ENCODE measurements at regions not wholly inside any gene's neighbourhood (a gene's known extent, or its start where the extent isn't known, plus 50 kb on each side); places are given as distances from the start of the nearest gene placed in this dataset.
"Not testable (repeated sequence)": the region's sequence is repeated elsewhere in the genome, so short reads cannot be mapped to it uniquely, and the experiment has no call there.

DNA sequence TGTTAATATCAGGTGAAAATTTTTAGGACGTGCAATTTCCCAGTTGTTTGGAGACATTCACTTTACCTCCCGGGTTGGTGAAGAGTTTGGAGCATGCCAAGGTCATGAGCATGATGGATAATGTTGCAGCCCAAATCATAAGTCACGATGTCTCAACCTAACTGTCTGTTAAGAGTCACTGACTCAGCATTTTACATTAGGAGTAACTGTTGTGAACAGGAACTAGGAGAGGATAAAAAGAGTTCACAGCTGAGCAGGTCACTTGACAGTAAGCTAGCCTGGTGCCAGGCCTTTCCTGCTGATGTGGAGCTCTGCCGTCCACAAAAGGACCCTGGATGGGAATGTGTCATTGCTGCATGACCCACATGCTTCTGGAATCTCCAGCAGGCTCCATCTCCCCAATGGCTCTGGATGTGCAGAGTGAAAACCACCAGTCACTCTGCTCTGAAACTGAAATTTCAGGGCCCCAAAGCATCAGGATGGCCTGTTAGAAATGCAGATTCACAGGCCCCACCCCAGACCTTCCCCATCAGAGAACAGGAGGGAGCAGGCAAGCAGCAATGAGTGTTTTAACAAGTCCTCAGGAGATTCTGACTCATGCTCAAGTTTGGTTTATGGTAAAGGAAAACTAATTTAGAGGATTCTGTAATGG lies 371.6 kb upstream of the MAF start:
- DNase-seq: no peak

DNA sequence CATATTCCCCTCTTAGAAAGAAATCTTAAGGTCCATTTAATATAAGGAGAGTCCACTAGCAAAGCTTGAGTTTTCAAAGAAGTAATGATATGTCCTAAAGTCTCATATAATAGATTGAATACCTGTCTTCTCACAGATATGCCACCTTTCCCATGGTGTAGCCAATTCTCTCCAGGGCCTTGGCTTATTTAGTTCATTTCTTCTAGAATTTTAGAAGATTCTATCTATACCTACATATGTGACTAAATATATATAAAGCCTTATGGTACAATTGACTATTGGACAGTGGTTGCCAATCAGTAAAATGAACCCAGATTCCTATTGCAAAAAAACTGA lies 370.7 kb upstream of the MAF start:
- no peak for DNase-seq

DNA sequence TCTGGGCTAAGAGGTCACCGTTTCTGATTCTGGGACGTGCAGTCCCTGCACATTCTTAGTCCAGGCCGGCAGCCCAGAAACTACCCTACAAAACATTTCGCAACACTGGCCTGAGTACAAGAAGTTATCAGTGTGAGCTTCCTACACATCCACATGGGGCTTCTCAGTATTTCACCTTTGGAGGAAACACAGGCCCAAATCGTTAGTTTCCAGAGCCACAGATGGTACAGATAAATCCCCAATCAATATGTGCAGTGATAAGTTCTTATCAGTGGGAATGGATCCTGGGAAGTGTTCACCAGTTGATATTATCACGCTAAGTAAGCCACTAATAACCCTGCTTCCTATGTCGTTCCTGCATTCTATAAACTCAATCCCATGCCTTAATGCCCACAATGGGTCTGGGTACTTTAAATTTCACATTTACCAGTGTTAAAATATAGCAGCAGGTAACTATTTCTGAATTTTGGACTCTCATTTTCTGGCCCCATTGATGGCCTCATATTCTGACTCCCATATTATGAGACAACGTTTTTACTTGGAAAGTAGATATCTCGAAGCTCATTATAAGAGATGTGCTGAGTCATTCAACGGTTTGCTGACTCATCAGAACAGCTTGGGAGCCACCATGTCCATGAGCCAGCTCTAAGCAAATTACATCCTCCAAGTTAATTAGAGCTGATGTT lies 370.2 kb upstream of the MAF start:
- no peak for DNase-seq

DNA sequence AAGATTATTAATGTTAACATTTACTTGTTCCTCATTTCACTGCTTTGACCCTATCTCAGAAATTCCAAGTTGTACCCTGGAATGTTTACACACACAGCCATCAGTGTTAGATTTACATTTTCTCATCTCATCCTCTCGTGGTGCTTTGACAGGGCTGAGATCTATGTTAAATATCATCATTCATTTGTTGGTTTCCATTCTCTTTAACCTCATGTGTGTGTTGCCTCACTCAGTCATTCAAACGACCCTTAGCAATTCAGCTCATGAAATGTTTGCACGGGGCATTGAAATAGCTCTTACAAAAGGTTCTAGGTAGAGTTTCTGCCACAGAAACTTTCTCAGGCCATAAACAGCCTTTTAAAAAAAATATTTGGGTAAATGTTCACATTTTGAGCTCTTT lies 369.6 kb upstream of the MAF start:
- DNase-seq: no peak

DNA sequence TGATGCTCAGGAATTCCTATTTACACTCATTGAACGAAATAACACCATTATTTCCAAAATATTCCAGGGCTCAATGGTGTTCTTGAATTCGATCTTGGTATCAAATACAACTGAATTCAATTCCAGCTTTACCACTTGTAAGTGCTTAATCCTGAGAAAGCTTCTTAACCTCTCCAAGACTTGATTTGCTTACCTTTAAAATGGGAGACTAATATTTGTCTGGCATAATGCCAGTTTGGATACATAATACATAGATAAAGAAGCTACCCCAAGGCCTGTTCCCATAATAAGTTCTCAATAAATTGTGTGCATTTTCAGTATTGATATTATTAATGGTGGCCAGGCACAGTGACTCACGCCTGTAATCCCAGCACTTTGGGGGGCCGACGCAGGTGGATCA lies 368.9 kb upstream of the MAF start:
- DNase-seq: no peak

DNA sequence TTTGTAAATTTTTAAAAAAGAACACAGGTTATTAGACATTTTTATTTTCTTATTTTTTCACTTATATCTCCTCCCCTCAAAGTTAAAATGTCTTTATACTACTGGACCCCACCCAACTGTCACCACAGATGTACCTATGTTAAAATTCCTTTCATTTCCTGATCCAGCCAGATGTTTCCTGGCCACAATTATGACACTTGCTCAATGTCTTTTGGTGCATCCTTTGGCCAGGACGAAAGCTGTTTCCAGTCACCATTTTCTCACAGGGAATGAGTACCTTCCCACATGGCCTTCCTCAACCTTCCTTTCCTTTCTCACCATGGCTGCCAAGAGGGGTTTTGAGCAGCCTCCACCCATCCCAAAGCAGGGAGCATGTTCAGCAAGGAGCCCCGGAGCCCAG lies 365.7 kb upstream of the MAF start:
- DNase-seq: no peak

DNA sequence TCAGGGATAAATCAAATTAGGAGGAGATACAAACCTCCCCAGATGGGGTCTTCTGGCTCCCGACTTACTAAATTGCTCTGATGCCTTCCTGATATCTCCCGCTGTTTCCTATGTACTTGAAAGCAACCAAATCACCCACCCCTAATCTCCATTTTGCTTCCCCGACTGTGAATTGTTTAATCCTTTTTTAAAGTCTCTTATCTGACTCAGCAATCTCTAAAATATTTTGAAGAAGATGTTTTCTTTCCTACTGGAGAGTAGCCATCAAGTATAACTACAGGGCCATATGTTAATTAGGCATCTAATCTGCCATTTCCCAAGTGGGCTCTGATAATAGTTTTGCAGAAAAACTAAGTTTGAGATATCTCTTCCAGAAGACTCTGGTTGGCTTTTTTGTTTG lies 365.2 kb upstream of the MAF start:
- no peak for DNase-seq

DNA sequence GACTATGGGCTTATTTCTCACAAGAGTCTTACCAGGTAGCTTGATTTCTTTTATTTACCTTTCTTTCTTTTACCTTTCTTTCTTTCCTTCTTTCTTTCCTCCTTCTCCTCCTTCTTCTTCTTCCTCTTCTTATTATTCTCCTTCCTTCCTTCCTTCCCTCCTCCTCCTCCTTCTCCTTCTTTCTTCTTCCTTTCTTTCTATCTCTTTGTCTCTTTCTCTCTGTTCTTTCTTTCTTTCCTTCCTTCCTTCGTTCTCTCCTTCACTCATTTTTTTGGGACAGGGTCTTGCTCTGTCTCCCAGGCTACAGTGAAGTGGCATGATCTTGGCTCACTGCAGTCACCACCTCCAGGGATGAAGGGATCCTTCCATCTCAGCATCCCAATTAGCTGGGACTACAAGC lies 363.6 kb upstream of the MAF start:
- DNase-seq: no peak

DNA sequence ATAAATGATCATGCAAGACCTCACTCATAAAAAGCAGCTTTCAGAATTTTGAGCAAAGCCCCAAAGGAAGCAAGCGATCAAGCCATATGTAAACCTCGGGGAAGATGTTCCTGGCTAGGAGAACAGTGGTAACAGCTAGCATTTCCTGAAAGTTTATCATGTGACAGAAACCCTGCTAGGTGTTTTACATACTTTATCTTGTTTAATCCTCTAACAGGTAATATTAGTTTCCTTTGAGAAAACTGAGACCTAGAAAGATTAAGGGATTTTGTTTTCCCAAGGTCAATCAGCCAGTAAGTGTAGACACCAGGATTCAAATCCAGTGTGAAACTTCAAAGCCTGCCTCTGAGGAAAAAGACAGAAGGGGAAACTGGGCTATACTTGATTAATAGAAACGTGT lies 362.4 kb upstream of the MAF start:
- no peak for DNase-seq

DNA sequence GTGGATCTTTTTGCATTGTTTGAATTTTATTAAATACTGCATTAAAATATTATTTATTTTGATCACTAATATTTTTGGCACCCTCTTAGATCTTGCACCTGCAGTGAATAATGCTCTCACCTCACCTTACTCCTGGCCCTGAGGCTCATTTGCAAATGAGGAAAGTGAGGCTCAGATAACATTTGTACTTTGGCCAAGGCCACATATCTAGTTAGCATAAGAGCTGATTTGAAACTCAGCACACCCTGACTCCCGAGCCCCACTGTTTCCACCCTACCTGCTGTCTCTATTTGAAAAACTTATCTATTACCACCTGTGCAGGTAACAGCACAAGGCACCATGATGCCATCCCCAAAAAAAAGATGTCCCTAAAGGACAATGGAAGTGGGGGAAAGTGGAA lies 358.7 kb upstream of the MAF start:
- no peak for DNase-seq

DNA sequence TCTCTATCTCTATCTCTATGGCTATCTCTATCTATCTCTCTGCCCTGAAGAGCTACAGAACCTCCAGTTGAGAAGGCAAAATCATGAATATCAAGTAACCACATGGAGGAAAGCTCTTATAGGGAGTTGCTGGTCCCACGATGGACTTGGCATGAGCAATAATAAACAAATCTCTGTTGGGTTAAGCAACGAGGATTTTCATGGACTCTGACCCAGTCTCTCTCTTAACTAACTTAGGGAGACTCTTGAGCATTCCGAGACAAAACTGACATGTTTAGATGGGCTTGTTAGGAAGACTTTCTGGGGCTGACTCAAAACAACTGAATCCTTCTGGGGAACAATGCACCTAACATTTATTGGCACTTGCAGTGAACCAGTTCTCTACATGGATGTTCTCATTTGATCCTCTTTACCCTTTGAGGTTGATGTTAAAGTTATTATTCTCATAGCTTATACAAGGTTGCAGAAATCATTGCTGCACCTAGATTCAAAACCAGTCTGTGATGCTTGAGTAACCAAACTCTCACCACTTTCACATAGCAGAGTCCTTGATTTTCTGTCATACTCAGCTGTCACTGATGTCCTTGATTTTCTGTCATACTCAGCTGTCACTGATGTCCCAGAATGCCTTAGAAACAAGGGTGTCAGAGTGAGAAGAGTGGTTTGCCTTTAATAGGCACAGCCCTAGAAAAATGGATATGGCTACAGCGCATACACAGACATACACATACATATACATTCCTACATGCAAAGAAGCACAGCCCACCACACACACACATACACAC lies 354.6 kb upstream of the MAF start:
- DNase-seq: no peak

DNA sequence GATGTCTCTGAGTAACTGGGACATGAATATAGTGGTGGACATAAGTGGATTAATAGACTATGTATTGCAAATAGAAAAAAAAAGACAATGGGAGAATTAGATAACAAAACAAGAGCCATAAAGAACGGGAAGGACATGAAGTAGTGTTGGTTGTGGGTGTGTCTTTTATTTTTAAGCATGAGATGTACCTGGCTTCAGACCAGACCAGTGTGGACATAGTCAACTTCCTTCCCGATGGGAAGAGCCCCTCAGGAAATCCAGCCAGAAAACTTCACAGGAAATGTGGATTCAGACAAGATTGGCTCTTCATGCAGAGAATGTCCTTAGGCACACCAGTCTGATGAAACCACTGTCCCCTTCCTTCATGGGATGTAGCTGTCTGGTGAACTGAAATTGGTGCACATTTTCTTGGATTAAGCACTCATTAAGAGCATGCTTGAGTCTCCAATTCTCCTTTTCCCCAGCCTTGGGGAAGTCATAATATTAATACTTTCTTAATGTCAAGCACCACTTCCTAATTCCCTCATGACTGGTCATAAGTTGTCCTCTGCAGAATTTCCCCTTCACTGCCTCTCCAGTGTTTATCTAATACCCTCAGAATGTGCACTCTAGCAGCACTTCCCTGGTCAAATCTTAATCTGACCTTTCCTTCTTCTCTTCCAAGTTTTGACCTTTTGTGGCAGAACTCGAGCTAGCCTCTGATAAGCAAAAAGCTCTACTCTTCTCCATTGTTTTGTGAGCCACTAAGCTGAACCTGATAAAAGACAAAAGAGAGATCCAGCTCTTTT lies 350.6 kb upstream of the MAF start:
- DNase-seq: no peak

DNA sequence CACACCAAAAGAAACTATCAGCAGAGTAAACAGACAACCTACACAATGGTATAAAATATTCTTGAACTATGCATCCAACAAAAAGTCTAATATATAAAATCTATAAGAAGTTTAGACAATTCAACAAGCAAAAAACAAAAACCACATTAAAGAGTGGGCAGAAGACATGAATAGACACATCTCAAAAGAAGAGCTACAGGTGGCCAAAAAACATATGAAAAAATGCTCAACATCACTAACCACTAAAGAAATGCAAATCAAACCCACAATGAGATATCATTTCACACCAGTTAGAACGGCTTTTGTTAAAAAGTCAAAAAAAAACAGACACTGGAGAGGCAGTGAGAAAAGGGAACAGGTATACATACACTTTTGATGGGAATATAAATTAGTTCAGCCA lies 348.9 kb upstream of the MAF start:
- no peak for DNase-seq

DNA sequence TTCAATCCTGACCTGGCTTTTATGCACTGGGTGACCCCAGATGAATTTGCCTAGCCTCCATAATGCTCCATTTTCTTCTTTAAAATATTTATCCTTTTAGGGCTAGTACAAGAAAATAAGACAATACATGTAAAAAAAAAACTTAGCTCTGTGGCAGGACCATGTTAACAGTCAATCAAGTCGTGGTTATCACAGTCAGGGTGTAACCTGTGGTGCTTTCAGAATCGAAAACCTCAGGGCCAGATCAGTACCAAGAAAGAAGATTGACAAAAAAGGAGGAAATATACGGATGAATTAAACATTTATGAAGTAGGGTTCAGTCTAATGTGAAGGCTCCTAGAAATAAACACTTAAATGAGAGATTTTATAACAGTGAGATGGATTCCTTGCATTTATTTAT lies 347.2 kb upstream of the MAF start:
- no peak for DNase-seq

DNA sequence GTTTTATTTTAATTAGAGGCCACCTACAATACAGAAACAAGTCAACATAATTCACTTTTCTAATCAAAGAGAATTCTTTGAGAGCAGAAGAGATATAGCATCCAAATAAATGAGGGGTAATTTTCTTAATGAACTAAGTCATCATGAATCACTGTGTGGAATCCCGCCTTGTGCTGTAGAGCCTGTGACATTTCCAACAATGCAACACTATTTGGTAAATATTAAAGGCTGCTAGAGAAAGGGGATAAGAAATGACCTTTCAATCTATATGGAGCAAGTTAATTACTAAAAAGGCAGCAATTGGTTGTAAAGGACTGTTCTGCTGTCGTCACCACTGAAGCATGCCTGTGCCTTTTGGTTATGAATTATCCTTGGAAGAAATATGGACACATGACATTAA lies 345.7 kb upstream of the MAF start:
- DNase-seq: no peak

DNA sequence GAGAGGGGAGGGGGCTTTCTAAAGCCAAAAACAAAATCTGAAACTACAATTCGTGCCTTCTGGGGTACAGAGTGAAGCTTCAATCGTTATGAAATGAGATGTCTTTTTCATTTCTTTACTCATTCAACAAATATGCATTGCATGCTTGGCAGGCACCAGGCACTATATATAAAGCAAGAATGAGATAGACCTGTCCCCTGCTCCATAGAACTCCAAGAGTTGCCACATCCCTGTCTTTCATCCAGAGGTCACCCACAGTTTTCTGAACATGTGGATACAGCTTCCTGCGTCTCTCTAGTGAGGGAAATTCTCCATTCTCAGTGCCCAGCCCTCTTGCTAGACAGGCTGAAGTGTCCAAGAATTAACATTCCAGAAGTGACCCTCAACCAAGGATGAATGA lies 343.2 kb upstream of the MAF start:
- DNase-seq: no peak

DNA sequence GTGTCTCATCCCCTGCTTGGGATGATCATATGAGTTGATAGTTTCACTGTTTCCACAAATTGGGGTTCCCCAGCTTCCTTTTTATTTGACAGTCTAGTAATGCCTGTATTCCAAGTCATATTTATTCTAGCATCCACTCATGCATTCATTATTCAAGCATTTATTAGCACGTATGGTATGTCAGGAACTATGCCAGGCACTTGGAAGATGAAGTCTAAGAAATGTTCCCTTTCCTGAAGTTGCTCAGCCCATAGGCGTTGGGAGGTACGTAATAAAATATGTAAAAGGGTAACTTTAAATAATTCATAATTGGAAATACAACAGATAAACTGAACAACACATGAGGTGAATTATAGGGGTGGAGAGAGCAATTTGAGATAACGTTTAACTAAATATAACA lies 338.0 kb upstream of the MAF start:
- DNase-seq: no peak

DNA sequence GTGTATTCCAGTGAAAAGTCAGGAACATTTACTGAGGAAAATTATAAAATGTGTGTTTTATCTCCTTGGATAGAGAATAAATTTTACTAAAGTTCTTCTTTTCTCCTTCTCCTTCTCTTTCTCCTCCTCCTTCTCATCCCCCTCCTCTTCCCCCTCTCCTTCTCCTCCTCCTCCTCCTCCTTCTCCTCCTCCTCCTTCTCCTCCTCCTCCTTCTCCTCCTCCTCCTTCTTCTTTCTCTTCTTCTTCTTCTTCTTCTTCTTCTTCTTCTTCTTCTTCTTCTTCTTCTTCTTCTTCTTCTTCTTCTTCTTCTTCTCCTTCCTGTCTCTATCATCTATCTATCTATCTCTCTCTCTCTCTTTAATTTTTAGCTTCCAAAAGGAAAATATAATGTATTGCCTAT lies 337.1 kb upstream of the MAF start:
- not testable (repeated sequence) for DNase-seq

DNA sequence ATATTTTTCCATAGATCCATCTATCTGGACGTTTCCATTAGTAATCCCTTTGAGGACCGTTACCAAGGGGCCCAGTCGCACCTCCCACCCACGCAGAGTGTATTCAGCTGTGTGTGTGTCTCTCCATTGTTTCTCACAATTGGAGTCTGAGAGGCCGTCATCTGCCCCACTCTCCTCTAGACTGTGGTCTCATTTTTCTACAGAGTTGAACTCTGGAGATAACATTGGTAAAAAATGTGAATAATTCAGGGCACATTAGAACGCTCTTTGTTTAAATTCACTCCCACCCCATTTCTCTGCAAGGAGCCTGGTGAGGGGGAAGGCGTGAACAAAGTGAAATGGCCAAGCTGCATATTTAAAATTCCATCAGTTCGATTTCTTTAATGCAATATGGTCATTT lies 333.1 kb upstream of the MAF start:
- DNase-seq: no peak

DNA sequence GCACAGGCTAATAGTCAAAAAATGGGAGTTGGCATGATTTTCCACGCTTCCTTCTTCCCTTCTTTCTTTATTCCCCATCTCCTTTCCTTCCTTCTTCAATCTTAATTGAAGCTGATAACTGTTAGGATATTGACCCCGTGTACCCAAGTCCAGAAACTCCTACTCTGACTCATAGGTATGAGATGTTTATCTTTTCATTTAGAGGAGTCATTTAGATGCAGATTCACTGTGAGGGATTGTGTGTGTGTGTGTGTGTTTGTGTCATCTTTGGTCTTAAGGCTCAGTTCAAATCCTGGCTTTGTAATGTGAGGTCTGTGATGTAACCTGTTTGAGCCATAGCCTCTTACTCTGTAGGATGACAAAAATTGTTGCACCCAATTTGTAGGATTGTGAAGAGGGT lies 332.0 kb upstream of the MAF start:
- DNase-seq: no peak

DNA sequence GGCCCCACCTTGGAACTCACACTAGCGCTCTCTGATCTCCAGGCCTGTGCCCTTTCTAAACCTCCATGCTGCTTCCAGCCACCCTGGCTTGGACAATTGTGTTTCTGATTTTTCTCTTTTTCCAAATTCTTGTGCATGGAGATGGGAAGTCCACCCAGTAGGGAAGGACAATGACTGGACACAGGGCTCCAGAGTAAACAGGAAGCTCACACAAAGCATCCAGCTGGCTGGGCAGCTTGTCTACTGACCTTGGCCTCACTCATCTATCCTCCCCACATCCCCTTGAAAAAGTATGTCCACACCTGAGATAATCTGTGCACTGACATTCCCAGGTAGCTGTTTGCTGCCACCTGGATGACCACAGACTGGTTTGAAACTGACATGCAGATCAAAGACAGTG lies 331.2 kb upstream of the MAF start:
- DNase-seq: no peak

DNA sequence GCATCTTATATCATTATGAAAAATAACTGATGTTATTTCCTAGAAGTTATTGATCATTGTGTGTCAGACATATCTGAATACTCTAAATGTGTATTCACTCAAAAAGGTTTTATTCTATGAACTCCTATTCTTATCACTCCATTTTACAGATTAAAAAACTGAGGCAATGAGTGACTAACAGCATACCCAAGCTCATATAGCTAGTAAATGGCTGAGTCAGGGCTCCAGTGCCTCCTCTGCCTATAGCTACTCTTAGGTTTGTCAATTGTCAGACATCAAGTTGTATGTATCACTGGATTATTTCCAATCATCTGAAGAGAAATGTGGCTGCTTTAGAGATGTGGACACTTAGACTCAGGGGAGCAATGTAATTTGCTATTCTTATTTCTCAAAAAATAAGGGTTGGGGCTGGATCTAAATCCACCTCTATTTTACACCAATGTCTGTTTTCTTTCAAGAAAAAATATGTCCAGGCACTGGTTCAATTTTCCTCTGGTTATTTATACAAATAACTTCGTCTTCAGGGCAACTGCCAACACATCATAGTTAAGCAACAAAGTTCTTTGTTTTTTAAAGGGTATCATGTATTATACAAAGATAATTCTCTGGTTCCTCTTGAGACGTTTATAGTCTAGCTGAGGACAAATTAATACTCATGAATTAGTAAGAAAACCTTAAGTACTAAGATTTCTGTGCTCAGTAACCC lies 328.9 kb upstream of the MAF start:
- no peak for DNase-seq
